OCI-LY7 (cell line): ENCODE measurements at regions not wholly inside any gene's neighbourhood (a gene's known extent, or its start where the extent isn't known, plus 50 kb on each side); places are given as distances from the start of the nearest gene placed in this dataset.

Experiments used
- CTCF ChIP-seq: fragments of 200-600 bp; sonication (generic); conservative IDR thresholded peaks from 2 replicates; pipeline ENCODE4 v1.5.1; 2014; ENCODE audit warnings: mild to moderate bottlenecking, antibody characterized with exemption, low read length, moderate library complexity, mixed read lengths
- EZH2phosphoT487 ChIP-seq: fragments of 200-600 bp; sonication (generic); IDR thresholded peaks from 2 replicates; pipeline ENCODE4 v1.6.1; 2018; ENCODE audit warnings: low read depth, borderline replicate concordance, mild to moderate bottlenecking, mixed run types, antibody characterized with exemption, low read length, moderate library complexity, mixed read lengths

- no peak for TF ChIP-seq CTCF
- TF ChIP-seq EZH2phosphoT487, result no peak
These were observed 330.5 kb downstream of the NPR3 start for GRCh38 chr5:33041586-33041985.
